ENCODE measurements at regions not wholly inside any gene's neighbourhood (a gene's known extent, or its start where the extent isn't known, plus 50 kb on each side); places are given as distances from the start of the nearest gene placed in this dataset.
"Not testable (repeated sequence)": the region's sequence is repeated elsewhere in the genome, so short reads cannot be mapped to it uniquely, and the experiment has no call there.

DNA sequence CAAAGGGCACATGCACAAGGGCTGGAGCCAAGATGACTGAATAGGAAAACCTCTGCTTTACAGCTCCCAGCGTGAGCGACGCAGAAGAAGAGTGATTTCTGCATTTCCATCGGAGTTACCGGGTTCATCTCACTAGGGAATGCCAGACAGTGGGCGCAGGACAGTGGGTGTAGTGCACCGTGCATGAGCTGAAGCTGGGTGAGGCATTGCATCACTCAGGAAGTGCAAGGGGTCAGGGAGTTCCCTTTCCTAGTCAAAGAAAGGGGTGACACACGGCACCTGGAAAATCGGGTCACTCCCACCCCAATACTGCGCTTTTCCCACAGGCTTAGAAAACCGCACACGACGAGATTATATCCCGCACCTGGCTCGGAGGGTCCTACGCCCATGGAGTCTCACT lies 64.5 kb upstream of the HTR1E start:
- not testable (repeated sequence) for ATAC-seq (ENCODE audit: low read depth); H3K9me3 ChIP-seq (ENCODE audit: severe bottlenecking); DNase-seq (ENCODE audit: low spot score); H3K36me3 ChIP-seq (ENCODE audit: low read depth); H3K4me3 ChIP-seq (ENCODE audit: severe bottlenecking); H3K4me1 ChIP-seq (ENCODE audit: insufficient read depth, poor library complexity, severe bottlenecking); H3K27me3 ChIP-seq (ENCODE audit: insufficient read depth, poor library complexity, severe bottlenecking); H3K27ac ChIP-seq (ENCODE audit: poor library complexity, severe bottlenecking)

DNA sequence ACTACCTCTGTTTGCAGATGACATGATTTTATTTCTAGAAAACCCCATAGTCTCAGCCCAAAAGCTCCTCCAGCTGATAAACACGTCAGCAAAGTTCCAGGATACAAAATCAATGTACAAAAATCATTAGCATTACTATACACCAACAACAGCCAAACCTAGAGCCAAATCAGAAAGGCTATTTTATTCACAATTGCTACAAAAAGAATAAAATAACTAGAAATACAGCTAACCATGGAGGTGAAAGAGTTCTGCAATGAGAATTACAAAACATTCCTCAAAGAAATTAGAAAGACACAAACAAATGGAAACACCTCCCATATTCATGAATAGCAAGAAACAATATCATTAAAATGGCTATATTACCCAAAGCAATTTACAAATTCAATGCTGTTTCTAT lies 65.6 kb upstream of the HTR1E start:
- Histone ChIP-seq H3K4me3 (ENCODE audit: severe bottlenecking) (no peak overlapping the region), H3K36me3 (ENCODE audit: low read depth) (no peaks in the 10 kb centered on the region), H3K27ac (ENCODE audit: poor library complexity, severe bottlenecking) (no peak overlapping the region), H3K9me3 (ENCODE audit: severe bottlenecking) (no peaks in the 10 kb centered on the region), H3K4me1 (ENCODE audit: insufficient read depth, poor library complexity, severe bottlenecking) (no peaks in the 10 kb centered on the region), H3K27me3 (ENCODE audit: insufficient read depth, poor library complexity, severe bottlenecking) (no peaks in the 10 kb centered on the region)
- TF ChIP-seq, protein P1, sequence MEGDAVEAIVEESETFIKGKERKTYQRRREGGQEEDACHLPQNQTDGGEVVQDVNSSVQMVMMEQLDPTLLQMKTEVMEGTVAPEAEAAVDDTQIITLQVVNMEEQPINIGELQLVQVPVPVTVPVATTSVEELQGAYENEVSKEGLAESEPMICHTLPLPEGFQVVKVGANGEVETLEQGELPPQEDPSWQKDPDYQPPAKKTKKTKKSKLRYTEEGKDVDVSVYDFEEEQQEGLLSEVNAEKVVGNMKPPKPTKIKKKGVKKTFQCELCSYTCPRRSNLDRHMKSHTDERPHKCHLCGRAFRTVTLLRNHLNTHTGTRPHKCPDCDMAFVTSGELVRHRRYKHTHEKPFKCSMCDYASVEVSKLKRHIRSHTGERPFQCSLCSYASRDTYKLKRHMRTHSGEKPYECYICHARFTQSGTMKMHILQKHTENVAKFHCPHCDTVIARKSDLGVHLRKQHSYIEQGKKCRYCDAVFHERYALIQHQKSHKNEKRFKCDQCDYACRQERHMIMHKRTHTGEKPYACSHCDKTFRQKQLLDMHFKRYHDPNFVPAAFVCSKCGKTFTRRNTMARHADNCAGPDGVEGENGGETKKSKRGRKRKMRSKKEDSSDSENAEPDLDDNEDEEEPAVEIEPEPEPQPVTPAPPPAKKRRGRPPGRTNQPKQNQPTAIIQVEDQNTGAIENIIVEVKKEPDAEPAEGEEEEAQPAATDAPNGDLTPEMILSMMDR (IDR thresholded peaks at IDR 0.05; ENCODE audit: poor library complexity, severe bottlenecking), result no peak
- ATAC-seq (ENCODE audit: low read depth) (no peak), DNase-seq (ENCODE audit: low spot score) (no peak)

DNA sequence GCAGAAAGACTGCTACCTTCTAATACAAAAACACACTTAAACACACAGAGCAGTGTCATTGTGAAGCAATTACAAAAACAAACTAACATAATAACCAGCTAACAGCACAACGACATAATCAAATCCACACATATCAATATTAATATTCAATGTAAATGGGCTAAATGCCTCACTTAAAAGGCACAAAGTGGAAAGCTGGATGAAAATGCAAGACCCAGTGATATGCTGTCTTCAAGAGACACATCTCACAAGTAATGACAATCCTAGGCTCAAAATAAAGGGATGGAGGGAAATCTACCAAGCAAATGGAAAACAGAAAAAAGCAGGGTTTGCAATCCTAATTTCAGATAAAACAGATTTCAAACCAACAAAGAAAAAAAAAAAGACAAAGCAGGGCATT lies 67.8 kb upstream of the HTR1E start:
- H3K4me1 ChIP-seq (ENCODE audit: insufficient read depth, poor library complexity, severe bottlenecking), result no peaks in the 10 kb centered on the region
- ATAC-seq (ENCODE audit: low read depth) (no peak), DNase-seq (ENCODE audit: low spot score) (no peak)
- no peaks in the 10 kb centered on the region for H3K36me3 ChIP-seq (ENCODE audit: low read depth)
- H3K27me3 ChIP-seq (ENCODE audit: insufficient read depth, poor library complexity, severe bottlenecking), result no peaks in the 10 kb centered on the region
- TF ChIP-seq, protein P1 (IDR thresholded peaks at IDR 0.05; ENCODE audit: poor library complexity, severe bottlenecking), result no peak
- no peak overlapping the region for H3K4me3 ChIP-seq (ENCODE audit: severe bottlenecking)
- no peaks in the 10 kb centered on the region for H3K9me3 ChIP-seq (ENCODE audit: severe bottlenecking)
- H3K27ac ChIP-seq (ENCODE audit: poor library complexity, severe bottlenecking), result no peak overlapping the region

DNA sequence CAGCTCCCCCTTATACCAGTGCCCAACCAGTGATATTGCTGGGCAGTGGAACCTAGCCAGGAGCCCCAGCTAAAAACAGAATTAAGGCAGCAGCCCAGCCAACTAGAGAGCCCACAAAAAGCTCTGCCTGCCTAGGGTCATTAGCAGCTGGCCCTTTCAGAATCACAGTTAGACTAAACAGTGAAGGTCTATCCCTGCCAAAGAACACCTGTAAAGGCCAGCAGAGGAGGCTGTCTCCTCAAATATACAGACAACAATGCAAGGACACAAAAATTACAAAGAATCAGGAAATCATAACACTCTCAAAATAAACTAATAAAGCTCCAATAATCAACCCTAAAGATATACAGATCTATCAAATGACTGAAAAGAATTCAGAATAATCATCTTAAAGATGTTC lies 77.8 kb upstream of the HTR1E start:
- Histone ChIP-seq H3K27ac (ENCODE audit: poor library complexity, severe bottlenecking) (no peak overlapping the region), H3K36me3 (ENCODE audit: low read depth) (no peaks in the 10 kb centered on the region), H3K9me3 (ENCODE audit: severe bottlenecking) (no peaks in the 10 kb centered on the region), H3K4me3 (ENCODE audit: severe bottlenecking) (no peak overlapping the region), H3K27me3 (ENCODE audit: insufficient read depth, poor library complexity, severe bottlenecking) (no peaks in the 10 kb centered on the region), H3K4me1 (ENCODE audit: insufficient read depth, poor library complexity, severe bottlenecking) (no peaks in the 10 kb centered on the region)
- no peak for DNase-seq (ENCODE audit: low spot score)
- TF ChIP-seq, protein P1 (IDR thresholded peaks at IDR 0.05; ENCODE audit: poor library complexity, severe bottlenecking), result peak; percentile 15
- ATAC-seq (ENCODE audit: low read depth), result no peak

DNA sequence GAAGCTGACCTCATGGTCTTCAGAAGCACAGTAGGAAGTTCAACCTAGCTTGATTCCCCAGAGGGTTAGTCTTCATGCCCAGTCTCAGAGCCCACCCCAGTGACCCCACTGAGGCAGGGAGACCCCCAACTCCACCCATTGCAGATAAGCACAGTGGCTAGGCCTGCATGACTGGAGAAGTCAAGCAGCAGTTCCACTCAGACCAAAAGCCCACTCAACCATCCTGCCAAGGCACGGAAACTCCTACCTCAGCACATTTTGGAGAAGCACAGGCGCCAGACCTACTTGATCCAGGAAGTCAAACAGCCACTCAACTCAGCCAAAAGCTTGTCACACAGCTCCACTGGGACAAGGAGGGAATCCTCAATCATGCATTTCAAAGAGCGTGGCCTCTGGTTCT lies 78.4 kb upstream of the HTR1E start:
- Histone ChIP-seq H3K27me3 (ENCODE audit: insufficient read depth, poor library complexity, severe bottlenecking) (no peaks in the 10 kb centered on the region), H3K27ac (ENCODE audit: poor library complexity, severe bottlenecking) (no peak overlapping the region), H3K4me1 (ENCODE audit: insufficient read depth, poor library complexity, severe bottlenecking) (no peaks in the 10 kb centered on the region), H3K36me3 (ENCODE audit: low read depth) (no peaks in the 10 kb centered on the region), H3K9me3 (ENCODE audit: severe bottlenecking) (no peaks in the 10 kb centered on the region), H3K4me3 (ENCODE audit: severe bottlenecking) (no peak overlapping the region)
- TF ChIP-seq, protein P1 (IDR thresholded peaks at IDR 0.05; ENCODE audit: poor library complexity, severe bottlenecking), result no peak
- no peak for ATAC-seq (ENCODE audit: low read depth)
- DNase-seq (ENCODE audit: low spot score), result no peak

All from RWPE2 (cell line).